ENCODE measurements at regions not wholly inside any gene's neighbourhood (a gene's known extent, or its start where the extent isn't known, plus 50 kb on each side); places are given as distances from the start of the nearest gene placed in this dataset.

- TF ChIP-seq CTCF (conservative IDR thresholded peaks at IDR 0.05; ENCODE audit: low read length) (no peak), EZH2phosphoT487 (IDR thresholded peaks at IDR 0.05; ENCODE audit: borderline replicate concordance) (no peak)
Measured at GRCh38 chr7:112638675-112639400, 151.4 kb downstream of the TMEM168 start.
